Adrenal gland (tissue), 5 donors: ENCODE measurements at regions not wholly inside any gene's neighbourhood (a gene's known extent, or its start where the extent isn't known, plus 50 kb on each side); places are given as distances from the start of the nearest gene placed in this dataset.
"Not testable (repeated sequence)": the region's sequence is repeated elsewhere in the genome, so short reads cannot be mapped to it uniquely, and the experiment has no call there.

Experiments
- CTCF ChIP-seq, 6 experiments: fragments of 450-650 bp in 4 of 6; fragments of 200-600 bp in 2 of 6; sonication (generic) in 1 of 6; IDR thresholded peaks; 1 replicate in 5 of 6; 2 replicates in 1 of 6; pipeline versions ENCODE4 v1.5.1 to v1.8.0; 2016 to 2021; ENCODE audit warnings: antibody characterized with exemption in 6 of 6, mild to moderate bottlenecking in 2 of 6, moderate library complexity in 1 of 6
- POLR2A ChIP-seq, 2 donors: fragments of 450-650 bp; IDR thresholded peaks; one replicate each; pipeline ENCODE4 v1.6.1; 2017; ENCODE audit warnings: antibody characterized with exemption in 2 of 2, mild to moderate bottlenecking in 2 of 2, moderate library complexity in 1 of 2
- donor health status: DM: no; HTN: no; CAD: no.

DNA sequence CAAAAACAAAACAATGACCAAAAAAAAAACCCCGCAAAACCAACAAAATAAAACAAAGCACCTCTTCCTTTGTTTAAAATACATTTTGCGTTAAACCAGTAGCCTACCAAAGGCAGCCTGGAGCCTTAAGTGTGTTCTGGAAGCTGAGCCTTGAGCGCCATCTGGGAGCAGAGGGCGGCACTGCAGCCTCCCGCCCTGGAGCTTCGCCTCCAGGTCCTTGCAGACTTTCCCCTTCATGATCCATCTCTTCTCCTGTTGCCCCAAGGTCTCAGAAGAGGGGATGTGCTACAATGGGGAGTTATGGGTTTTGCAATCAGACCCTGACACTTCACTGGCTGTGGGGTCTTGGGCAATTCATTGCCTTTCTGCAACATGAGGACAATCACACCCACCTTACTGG is 204.9 kb downstream of the NPIPA8 start:
- not testable (repeated sequence) for TF ChIP-seq POLR2A (IDR thresholded peaks at IDR 0.05)
- peak in 4 of 6 experiments; percentile 22 to 35 (median 30) for TF ChIP-seq CTCF (IDR thresholded peaks at IDR 0.05)
